NCI-H510A (cell line): ENCODE measurements at regions not wholly inside any gene's neighbourhood (a gene's known extent, or its start where the extent isn't known, plus 50 kb on each side); places are given as distances from the start of the nearest gene placed in this dataset.

Experiments used
- DNase-seq: peaks from one replicate; lab custom pipeline; 2025; lab: John Stamatoyannopoulos, UW

- DNase-seq: no peak
Observed at GRCh38 chr2:76318848-76319360, 608.2 kb upstream of the GCFC2 start.

GRCh38 chr2:76316691-76317090 lies 606.0 kb upstream of the GCFC2 start:
- DNase-seq: no peak

GRCh38 chr2:76314271-76315020 lies 603.7 kb upstream of the GCFC2 start:
- DNase-seq: no peak

GRCh38 chr2:76312236-76312635 lies 601.5 kb upstream of the GCFC2 start:
- DNase-seq: no peak

GRCh38 chr2:76311728-76312127 lies 601.0 kb upstream of the GCFC2 start:
- no peak for DNase-seq

GRCh38 chr2:76310894-76311633 lies 600.3 kb upstream of the GCFC2 start:
- no peak for DNase-seq

GRCh38 chr2:76307495-76307894 lies 596.8 kb upstream of the GCFC2 start:
- no peak for DNase-seq

GRCh38 chr2:76298041-76298440 lies 587.3 kb upstream of the GCFC2 start:
- no peak for DNase-seq

GRCh38 chr2:76296438-76296837 lies 585.7 kb upstream of the GCFC2 start:
- no peak for DNase-seq

- no peak for DNase-seq
Observed at GRCh38 chr2:76295762-76296161, 585.0 kb upstream of the GCFC2 start.

- no peak for DNase-seq
Observed at GRCh38 chr2:76288598-76288997, 577.9 kb upstream of the GCFC2 start.

GRCh38 chr2:76288146-76288545 lies 577.4 kb upstream of the GCFC2 start:
- DNase-seq: no peak

- DNase-seq: no peak
Observed at GRCh38 chr2:76283350-76283749, 572.6 kb upstream of the GCFC2 start.

- no peak for DNase-seq
Observed at GRCh38 chr2:76281156-76281841, 570.6 kb upstream of the GCFC2 start.

- no peak for DNase-seq
Observed at GRCh38 chr2:76280686-76281085, 570.0 kb upstream of the GCFC2 start.

- no peak for DNase-seq
Observed at GRCh38 chr2:76279142-76279541, 568.4 kb upstream of the GCFC2 start.

GRCh38 chr2:76275788-76276187 lies 565.1 kb upstream of the GCFC2 start:
- no peak for DNase-seq

- DNase-seq: no peak
Observed at GRCh38 chr2:76274676-76275075, 564.0 kb upstream of the GCFC2 start.

GRCh38 chr2:76274160-76274559 lies 563.4 kb upstream of the GCFC2 start:
- no peak for DNase-seq

GRCh38 chr2:76270096-76270710 lies 559.5 kb upstream of the GCFC2 start:
- no peak for DNase-seq

- DNase-seq: no peak
Observed at GRCh38 chr2:76268902-76269620, 558.3 kb upstream of the GCFC2 start.

- no peak for DNase-seq
Observed at GRCh38 chr2:76268484-76268883, 557.8 kb upstream of the GCFC2 start.
